Testis (tissue), 2 donors: ENCODE measurements at regions not wholly inside any gene's neighbourhood (a gene's known extent, or its start where the extent isn't known, plus 50 kb on each side); places are given as distances from the start of the nearest gene placed in this dataset.

ENCODE experiments used
- POLR2A ChIP-seq: fragments of 450-650 bp; IDR thresholded peaks from one replicate; pipeline ENCODE4 v1.6.1; 2017; ENCODE audit warnings: antibody characterized with exemption, mild to moderate bottlenecking, moderate library complexity
- TF ChIP-seq, protein P1 (sequence below), 3 experiments: fragments of 450-650 bp in 2 of 3; fragments of 200-600 bp in 1 of 3; sonication (generic) in 1 of 3; IDR thresholded peaks; one replicate each; pipeline ENCODE4 v1.5.1; 2016 to 2019; ENCODE audit warnings: antibody characterized with exemption in 3 of 3, mild to moderate bottlenecking in 2 of 3, moderate library complexity in 1 of 3

DNA sequence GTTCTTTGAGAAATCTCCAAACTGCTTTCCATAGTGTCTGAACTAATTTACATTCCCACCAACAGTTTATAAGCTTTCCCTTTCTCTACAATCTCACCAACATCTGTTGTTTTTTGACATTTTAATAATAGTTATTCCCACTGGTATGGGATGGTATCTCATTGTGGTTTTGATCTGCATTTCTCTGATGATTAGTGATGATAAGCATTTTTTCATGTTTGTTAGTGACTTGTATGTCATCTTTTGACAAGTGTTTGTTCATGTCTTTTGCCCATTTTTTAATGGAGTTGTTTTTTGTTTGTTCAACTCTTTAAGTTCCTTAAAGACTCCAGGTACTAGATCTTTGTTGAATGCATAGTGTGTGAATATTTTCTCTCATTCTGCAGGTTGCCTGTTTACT, 116.6 kb upstream of the TSC22D2 start:
- no peak for TF ChIP-seq POLR2A
- TF ChIP-seq, protein P1, sequence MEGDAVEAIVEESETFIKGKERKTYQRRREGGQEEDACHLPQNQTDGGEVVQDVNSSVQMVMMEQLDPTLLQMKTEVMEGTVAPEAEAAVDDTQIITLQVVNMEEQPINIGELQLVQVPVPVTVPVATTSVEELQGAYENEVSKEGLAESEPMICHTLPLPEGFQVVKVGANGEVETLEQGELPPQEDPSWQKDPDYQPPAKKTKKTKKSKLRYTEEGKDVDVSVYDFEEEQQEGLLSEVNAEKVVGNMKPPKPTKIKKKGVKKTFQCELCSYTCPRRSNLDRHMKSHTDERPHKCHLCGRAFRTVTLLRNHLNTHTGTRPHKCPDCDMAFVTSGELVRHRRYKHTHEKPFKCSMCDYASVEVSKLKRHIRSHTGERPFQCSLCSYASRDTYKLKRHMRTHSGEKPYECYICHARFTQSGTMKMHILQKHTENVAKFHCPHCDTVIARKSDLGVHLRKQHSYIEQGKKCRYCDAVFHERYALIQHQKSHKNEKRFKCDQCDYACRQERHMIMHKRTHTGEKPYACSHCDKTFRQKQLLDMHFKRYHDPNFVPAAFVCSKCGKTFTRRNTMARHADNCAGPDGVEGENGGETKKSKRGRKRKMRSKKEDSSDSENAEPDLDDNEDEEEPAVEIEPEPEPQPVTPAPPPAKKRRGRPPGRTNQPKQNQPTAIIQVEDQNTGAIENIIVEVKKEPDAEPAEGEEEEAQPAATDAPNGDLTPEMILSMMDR (IDR thresholded peaks at IDR 0.05) = no peak
